ENCODE measurements at regions not wholly inside any gene's neighbourhood (a gene's known extent, or its start where the extent isn't known, plus 50 kb on each side); places are given as distances from the start of the nearest gene placed in this dataset.

DNA sequence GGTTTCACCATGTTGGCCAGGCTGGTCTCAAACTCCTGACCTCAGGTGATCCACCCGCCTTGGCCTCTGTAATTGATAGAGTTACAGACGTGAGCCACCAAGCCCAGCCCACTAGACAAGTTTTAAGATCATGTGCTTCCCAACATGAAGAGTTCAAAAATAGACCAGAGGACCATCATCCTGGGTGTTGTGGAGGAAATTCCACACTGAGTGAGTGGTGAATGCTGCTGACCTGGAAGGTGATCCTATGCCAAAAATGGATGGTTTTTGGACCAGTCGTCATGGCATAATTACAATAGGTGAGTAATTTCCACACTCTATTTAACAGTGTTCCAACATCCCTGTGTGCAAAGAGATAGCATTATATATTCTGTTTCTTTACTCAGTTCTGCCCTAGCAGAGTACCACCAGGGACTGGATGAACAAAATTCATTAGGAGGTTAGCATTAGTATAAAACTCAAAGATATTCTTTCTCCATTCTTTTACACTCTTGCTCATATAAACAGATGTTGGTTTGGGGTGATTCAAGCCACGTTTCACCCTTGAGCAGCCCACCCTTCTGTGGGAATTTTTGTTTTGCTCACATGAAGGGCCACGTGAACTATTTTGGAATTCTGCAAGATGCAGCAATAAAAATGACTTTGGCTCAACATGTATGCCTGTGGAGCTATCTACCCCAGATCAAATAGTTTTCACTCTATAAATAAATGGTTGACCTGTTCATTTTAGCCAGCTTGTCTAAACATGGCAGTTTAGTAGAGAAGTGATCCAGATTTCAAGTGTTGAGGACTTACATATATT, 206.2 kb upstream of the TCF21 start:
- TF ChIP-seq ELF4 (CRISPR knock-in tag; IDR thresholded peaks at IDR 0.05; ENCODE audit: low read depth): no peak
- no peak for TF ChIP-seq ZNF425 (CRISPR knock-in tag; conservative IDR thresholded peaks at IDR 0.05)
- TF ChIP-seq MAX (CRISPR knock-in tag; IDR thresholded peaks at IDR 0.05): no peak
- TF ChIP-seq, protein P1, sequence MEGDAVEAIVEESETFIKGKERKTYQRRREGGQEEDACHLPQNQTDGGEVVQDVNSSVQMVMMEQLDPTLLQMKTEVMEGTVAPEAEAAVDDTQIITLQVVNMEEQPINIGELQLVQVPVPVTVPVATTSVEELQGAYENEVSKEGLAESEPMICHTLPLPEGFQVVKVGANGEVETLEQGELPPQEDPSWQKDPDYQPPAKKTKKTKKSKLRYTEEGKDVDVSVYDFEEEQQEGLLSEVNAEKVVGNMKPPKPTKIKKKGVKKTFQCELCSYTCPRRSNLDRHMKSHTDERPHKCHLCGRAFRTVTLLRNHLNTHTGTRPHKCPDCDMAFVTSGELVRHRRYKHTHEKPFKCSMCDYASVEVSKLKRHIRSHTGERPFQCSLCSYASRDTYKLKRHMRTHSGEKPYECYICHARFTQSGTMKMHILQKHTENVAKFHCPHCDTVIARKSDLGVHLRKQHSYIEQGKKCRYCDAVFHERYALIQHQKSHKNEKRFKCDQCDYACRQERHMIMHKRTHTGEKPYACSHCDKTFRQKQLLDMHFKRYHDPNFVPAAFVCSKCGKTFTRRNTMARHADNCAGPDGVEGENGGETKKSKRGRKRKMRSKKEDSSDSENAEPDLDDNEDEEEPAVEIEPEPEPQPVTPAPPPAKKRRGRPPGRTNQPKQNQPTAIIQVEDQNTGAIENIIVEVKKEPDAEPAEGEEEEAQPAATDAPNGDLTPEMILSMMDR (IDR thresholded peaks at IDR 0.05): no peak
